GM18520 (cell line): ENCODE measurements at regions not wholly inside any gene's neighbourhood (a gene's known extent, or its start where the extent isn't known, plus 50 kb on each side); places are given as distances from the start of the nearest gene placed in this dataset.

Experiments used
- ATAC-seq: cut with Tn5 transposase; IDR thresholded peaks from one replicate; pipeline ENCODE4 v1.9.1; 2021; ENCODE audit not compliant: unreplicated experiment

DNA sequence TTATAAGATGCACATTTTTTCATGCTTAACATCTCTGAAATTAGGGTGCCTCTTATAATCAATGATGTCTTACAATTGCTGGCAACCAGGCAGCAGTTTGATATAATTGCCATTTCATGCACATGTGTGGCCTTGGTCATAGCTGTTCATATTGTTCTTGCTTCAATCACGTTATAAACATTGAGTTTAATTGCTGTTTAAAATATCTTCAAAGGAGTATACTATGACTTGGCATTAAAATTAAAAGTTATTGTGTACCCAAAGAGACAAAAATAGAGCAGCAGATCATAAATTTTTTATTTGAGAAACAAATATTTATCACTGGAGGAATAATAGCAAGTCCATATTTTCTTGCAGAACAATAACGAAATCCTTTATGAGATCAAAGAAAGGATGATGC is 325.5 kb downstream of the LMX1A start:
- no peak for ATAC-seq

DNA sequence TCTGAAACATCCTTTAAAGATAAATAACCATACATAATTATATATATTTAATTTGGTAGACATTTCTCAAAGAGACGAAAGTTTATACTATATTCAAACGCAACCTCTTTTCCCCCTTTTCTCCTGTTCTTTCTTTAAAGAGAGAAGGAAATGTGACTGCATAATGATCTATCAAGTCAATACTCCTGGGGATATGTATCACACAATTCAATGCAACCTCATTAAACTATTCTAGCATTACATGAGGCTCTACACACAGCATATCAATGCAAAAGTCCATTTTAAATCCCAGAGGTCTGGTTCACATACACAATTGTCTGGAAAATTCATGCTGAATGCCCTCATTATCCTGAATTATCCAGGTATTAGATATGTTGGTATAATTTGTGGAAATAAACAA is 330.7 kb downstream of the LMX1A start:
- ATAC-seq: no peak

DNA sequence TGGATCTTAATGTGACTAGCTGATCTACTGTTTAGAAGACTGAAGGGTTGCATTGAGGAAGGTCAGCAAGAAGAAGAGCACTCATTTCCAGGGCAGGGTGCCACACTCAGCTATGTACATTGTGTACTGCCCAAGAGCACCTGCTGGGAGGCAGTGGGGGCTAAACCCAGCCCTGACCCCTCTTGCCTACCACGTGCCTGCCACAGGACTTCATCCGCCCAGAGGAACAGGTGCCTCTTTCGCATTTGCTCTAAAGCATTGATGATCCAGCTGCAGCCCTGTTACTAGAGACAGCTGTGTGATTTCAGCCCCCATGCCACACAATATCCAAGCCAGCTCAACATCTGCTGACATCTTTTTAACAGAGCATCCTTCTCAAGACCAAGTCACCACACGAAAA is 341.8 kb downstream of the LMX1A start:
- ATAC-seq: no peak

GRCh38 chr1:165011991-165012531 is 344.5 kb downstream of the LMX1A start:
- no peak for ATAC-seq

DNA sequence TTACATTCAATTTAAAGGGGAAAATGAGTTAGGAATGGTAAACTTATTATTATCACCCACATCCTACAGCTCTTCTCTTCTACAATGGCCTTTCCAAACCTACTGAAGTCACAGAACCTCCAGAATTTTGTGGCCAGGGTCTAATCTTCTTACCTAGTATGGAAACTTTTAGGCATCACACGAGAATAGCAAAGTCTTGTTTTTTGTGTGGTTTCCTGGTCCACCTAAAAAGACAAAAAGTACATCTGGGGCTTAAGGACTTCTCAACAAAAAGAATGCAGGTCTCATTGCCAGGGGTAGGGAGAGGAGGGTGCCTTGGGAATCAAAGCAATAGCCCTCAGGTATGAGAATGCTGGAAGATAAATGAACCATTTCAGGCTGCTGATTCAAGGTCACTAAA is 345.3 kb downstream of the LMX1A start:
- ATAC-seq: no peak

DNA sequence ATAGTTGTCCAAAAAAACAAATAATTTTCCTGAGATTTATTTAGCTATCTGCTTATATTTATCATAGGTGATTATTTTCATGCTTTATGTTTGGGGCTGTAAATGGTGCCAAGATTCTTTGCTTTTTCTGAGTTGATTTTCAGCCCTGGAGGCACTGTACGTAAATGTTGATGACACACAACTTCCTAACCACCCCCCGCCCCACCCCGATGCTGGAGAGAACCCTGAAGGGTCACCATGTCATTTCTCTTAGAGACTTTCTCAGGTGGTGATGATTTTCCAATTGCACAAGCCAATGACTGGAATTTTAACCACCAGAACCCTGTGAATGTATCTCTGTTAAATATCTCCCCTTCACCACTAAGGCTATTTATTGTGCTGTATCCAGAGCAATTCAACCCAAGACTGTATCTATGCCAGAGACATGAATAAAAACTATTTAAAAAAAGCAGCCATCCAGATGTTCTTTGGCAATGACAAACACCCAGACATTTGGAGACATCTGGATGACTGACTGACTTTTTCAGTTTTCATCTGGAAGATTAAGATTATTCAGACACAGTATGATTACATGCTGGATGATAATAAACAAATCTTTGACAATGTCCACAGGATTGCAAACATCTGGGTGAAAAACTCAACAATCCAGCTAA is 346.0 kb downstream of the LMX1A start:
- no peak for ATAC-seq

GRCh38 chr1:165006831-165007230 is 349.7 kb downstream of the LMX1A start:
- no peak for ATAC-seq

GRCh38 chr1:164999146-164999545 is 357.4 kb downstream of the LMX1A start:
- ATAC-seq: peak; percentile 52

GRCh38 chr1:164991763-164992314 is 364.7 kb downstream of the LMX1A start:
- ATAC-seq: no peak

- ATAC-seq: no peak
Observed at GRCh38 chr1:164983023-164983650, 373.4 kb downstream of the LMX1A start.

- ATAC-seq: no peak
Observed at GRCh38 chr1:164982545-164982944, 374.0 kb downstream of the LMX1A start.

GRCh38 chr1:164977561-164977960 is 379.0 kb downstream of the LMX1A start:
- ATAC-seq: no peak

- no peak for ATAC-seq
Observed at GRCh38 chr1:164971921-164972415, 384.5 kb downstream of the LMX1A start.

GRCh38 chr1:164971391-164971790 is 385.1 kb downstream of the LMX1A start:
- no peak for ATAC-seq

DNA sequence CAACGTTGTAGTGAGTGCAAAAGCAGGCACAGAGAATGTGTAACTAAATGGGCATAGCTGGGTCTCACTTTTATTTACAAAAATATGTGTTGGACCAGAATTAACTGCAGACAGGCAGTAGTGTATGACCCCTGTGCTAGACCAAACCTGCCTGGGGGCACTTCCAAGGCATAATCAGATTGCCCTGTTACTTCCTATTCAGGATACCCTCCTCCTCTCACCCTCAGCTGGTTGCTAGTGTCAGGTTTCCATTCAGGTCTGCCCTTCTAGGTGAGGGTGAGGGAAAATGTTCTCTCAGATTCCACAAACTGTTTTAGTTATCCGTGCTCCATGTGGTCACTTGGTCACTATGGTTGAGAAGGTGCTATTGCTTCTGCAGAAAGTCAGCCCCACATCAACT is 387.3 kb downstream of the LMX1A start:
- ATAC-seq: no peak

DNA sequence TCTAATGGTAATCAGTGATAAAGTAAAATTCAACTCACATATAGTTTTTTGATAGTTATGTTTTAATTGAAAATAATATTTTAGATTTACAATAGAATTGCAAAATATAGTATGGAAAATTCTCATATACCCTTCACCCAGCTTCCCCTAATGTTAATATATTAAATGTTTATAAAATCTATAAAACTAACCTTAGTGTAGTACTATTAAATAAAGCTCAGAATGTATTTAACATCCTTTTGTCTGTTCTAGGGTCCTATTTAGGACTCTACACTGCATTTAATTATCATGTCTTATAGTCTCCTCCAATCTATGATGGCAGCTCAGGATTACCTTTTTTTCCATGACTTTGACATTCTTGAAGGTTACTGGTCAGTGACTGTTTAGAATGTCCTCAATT is 389.2 kb downstream of the LMX1A start:
- no peak for ATAC-seq

- ATAC-seq: no peak
Observed at GRCh38 chr1:164961715-164962114, 394.8 kb downstream of the LMX1A start.

GRCh38 chr1:164958982-164959768 is 397.3 kb downstream of the LMX1A start:
- ATAC-seq: no peak

GRCh38 chr1:164953815-164954214 is 394.8 kb downstream of the PBX1 start:
- no peak for ATAC-seq

DNA sequence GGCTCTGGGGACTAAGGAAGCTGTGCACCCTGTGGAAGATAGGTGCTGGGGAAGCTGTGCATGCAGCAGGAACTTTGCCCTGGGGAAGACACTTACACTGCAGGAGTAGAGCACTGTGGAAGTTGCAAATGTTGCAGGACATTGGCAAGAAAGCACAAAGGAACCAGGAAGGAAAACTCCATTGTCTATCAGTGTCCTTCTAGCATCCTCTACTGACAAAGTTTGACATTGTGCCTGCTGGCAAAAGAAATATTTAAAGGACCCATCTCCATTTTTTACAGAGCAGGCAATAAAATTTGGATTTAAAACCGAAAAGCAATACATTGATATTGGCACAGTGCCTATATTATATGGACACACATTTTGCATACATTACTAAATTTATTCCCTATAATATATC is 394.1 kb downstream of the PBX1 start:
- ATAC-seq: no peak

DNA sequence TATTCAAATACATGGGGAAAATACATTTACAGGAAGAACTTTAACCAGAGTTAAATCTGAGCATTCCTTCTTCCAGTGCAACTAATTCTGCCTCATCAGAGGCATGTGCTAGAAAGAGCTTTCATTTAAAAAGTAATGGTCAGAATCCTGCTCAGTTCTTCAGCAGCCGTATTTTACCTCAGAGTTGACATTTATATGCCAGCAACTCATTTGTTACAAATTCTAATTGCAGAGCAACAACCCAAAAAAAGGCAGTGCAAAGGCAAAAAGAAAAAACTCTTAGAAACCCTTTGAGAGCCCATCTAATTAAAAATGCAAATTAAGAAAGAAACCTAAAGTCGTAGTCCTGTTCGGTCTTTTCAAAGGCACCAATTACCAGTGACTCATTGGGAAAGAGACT is 392.5 kb downstream of the PBX1 start:
- ATAC-seq: no peak
